Peyer's patch (tissue), 4 donors: ENCODE measurements at regions not wholly inside any gene's neighbourhood (a gene's known extent, or its start where the extent isn't known, plus 50 kb on each side); places are given as distances from the start of the nearest gene placed in this dataset.

Experiments
- DNase-seq, 3 donors: peaks; one replicate each; pipeline ENCODE4 v3.0.0-alpha.2; 2017 to 2019
- H3K27ac ChIP-seq, 4 donors: fragments of 200-600 bp; sonication (generic); one replicate each; pipeline ENCODE4 v1.5.1; 2016 to 2019
- H3K27me3 ChIP-seq, 2 donors: fragments of 200-600 bp; sonication (generic); one replicate each; pipeline ENCODE4 v1.5.1; 2019
- H3K36me3 ChIP-seq, 3 donors: fragments of 200-600 bp; sonication (generic); one replicate each; pipeline ENCODE4 v1.5.1; 2016 to 2019
- H3K4me1 ChIP-seq, 4 donors: fragments of 200-600 bp; sonication (generic); one replicate each; pipeline ENCODE4 v1.5.1; 2016 to 2019
- H3K4me3 ChIP-seq, 4 donors: fragments of 200-600 bp; sonication (generic); 1 replicate in 3 of 4; 2 replicates in 1 of 4; pipeline ENCODE4 v1.5.1; 2016 to 2019; ENCODE audit warnings: mild to moderate bottlenecking in 1 of 4
- H3K9me3 ChIP-seq, 4 donors: fragments of 200-600 bp; sonication (generic); one replicate each; pipeline ENCODE4 v1.5.1; 2016 to 2019; ENCODE audit warnings: mild to moderate bottlenecking in 1 of 4
- POLR2A ChIP-seq, 2 donors: fragments of 450-650 bp; IDR thresholded peaks; one replicate each; pipeline ENCODE4 v1.5.1; 2017; ENCODE audit warnings: antibody characterized with exemption in 2 of 2, mild to moderate bottlenecking in 2 of 2, moderate library complexity in 2 of 2
- TF ChIP-seq, protein P1 (sequence below), 6 experiments: fragments of 450-650 bp in 4 of 6; fragments of 200-600 bp in 2 of 6; sonication (generic) in 1 of 6; IDR thresholded peaks; one replicate each; pipeline ENCODE4 v1.5.1; 2017 to 2019; ENCODE audit warnings: antibody characterized with exemption in 6 of 6, mild to moderate bottlenecking in 3 of 6, moderate library complexity in 1 of 6

DNA sequence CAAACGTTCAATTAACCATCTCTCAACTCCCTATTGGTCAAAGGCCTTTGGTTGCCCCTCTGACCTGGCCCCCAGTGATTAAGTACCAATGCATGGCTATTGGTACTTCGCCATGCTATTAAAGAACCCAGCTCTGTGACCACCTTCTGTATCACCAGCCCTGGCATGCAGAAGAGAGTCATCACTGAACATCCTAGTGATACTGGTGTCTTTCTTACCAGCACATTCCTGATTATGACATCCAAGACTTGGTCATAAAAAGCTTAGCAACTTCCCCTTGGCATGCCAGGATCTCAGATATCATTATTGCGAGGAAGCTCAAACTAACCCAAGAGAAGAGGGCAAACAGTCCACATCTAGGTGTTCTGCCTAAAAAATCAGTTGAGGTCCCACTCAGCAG, 122.3 kb upstream of the OTUD4 start:
- Histone ChIP-seq H3K27ac (no peak overlapping the region), H3K9me3 (no peaks in the 10 kb centered on the region), H3K4me3 (no peak overlapping the region), H3K27me3 (no peaks in the 10 kb centered on the region), H3K36me3 (no peaks in the 10 kb centered on the region), H3K4me1 (no peaks in the 10 kb centered on the region)
- TF ChIP-seq, protein P1, sequence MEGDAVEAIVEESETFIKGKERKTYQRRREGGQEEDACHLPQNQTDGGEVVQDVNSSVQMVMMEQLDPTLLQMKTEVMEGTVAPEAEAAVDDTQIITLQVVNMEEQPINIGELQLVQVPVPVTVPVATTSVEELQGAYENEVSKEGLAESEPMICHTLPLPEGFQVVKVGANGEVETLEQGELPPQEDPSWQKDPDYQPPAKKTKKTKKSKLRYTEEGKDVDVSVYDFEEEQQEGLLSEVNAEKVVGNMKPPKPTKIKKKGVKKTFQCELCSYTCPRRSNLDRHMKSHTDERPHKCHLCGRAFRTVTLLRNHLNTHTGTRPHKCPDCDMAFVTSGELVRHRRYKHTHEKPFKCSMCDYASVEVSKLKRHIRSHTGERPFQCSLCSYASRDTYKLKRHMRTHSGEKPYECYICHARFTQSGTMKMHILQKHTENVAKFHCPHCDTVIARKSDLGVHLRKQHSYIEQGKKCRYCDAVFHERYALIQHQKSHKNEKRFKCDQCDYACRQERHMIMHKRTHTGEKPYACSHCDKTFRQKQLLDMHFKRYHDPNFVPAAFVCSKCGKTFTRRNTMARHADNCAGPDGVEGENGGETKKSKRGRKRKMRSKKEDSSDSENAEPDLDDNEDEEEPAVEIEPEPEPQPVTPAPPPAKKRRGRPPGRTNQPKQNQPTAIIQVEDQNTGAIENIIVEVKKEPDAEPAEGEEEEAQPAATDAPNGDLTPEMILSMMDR (IDR thresholded peaks at IDR 0.05): no peak
- TF ChIP-seq POLR2A (IDR thresholded peaks at IDR 0.05): no peak
- DNase-seq: no peak

DNA sequence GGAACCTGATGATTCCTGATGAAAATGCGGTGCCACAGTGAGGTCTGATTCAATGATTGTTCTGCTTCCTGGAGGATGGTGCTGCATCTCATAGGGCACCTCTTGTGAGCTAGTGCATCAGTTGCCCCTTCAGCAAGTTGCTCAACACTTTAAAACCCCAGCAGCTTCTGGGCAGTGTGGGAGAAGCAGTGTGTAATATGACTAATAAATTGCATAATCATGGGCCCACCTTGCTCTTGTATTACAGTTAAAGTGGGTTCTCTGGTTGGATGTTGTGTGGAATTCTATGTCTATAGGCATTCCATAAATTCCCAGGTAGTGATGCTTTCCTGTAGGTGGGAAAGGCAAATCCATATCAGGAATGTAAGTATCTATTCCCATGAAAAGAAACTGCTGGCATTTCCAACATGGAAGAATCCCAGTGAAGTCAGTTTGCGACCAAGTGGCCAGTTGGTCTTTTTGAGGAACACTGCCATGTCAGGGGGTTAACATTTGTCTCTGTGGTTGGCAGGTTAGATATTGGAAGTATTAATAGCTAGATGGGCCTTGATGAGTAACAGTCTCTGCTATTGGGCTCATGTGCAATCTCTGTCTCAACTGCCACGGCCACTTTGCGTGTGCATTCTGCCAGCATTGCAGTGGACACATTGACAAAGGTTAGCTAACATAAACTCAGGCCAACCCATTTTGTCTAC, 121.1 kb upstream of the OTUD4 start:
- no peak overlapping the region for H3K4me3 ChIP-seq
- no peaks in the 10 kb centered on the region for H3K27me3 ChIP-seq
- H3K4me1 ChIP-seq: no peaks in the 10 kb centered on the region
- no peaks in the 10 kb centered on the region for H3K9me3 ChIP-seq
- TF ChIP-seq POLR2A (IDR thresholded peaks at IDR 0.05): no peak
- TF ChIP-seq, protein P1 (IDR thresholded peaks at IDR 0.05): no peak
- DNase-seq: no peak
- H3K36me3 ChIP-seq: no peaks in the 10 kb centered on the region
- no peak overlapping the region for H3K27ac ChIP-seq

DNA sequence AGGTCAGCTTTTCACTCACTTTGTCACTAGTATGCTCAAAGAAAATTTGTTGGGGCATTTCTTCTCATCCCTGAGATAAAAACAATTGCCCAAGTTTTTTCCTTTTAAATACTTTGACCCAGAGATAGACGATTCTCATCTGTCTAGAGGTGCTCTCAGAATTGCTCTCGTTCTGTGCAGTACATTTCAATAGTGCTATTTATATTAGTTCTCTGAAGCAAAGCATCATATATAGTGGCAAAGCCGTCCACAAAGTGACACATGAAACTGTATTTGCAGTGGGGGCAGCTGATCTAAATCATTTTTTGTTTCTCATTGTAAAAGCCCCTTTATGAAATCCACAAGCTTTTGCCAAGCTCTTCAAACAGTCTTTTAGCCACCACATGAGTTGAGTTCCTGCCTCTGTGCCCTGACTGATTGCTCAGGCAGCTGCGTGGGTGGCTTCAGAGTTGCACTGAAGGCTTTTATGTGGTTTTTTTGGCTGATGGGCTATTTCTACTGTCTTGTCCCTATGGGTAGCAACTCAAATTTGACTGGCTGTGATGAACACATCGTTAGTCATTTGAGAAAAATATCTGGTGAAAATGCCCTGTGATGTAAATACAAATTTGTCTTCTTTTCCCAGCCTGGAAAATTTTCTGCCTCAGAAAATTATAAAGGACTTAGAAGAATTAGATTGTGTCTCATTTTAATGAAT, 119.1 kb upstream of the OTUD4 start:
- H3K36me3 ChIP-seq: no peaks in the 10 kb centered on the region
- TF ChIP-seq POLR2A (IDR thresholded peaks at IDR 0.05): no peak
- TF ChIP-seq, protein P1 (IDR thresholded peaks at IDR 0.05): no peak

DNA sequence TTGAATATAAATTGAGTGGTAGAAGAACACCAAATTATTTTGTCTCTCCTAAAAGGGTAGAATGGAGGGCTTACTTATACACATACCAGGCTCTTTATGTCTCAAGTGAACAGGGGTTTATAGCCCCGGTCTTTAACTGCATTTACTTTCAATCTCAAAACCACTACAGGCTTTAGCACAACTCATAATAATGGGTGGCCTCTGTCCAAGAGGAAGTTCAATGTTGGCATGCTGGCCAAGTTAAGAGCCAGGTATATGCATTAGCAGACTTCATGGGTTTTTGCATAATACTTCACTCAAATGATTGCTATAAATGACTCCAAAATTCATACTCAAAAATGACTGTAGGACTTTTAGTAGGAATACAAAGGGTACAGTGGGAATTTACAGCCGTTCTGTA, 118.5 kb upstream of the OTUD4 start:
- Histone ChIP-seq H3K27me3 (no peaks in the 10 kb centered on the region), H3K4me1 (no peaks in the 10 kb centered on the region), H3K9me3 (no peaks in the 10 kb centered on the region), H3K27ac (no peak overlapping the region), H3K36me3 (no peaks in the 10 kb centered on the region), H3K4me3 (no peak overlapping the region)
- TF ChIP-seq, protein P1 (IDR thresholded peaks at IDR 0.05): no peak
- no peak for TF ChIP-seq POLR2A (IDR thresholded peaks at IDR 0.05)
- no peak for DNase-seq

More for the DNA sequence above, 119.1 kb upstream of the OTUD4 start:
- no peaks in the 10 kb centered on the region for H3K27me3 ChIP-seq
- no peaks in the 10 kb centered on the region for H3K4me1 ChIP-seq
- H3K9me3 ChIP-seq: no peaks in the 10 kb centered on the region
- no peak overlapping the region for H3K27ac ChIP-seq
- no peak for DNase-seq
- no peak overlapping the region for H3K4me3 ChIP-seq

DNA sequence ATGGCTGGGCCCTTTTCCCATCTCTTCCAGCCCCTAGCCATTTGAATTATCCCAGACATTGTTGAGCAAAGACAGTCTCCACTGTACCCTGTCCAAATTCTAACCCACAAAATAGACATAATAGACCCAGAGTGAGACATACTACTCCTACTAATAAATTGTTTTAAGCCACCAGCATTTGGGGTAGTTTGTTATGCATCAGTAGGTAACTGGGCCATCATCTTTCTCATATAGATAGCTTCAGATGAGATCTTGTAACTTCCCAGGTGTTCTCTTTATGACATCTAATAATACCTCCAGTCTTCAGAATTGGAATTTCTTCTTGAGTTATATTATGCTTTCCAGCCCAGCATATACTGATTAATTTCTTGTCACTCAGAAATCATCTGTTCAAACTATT, 117.2 kb upstream of the OTUD4 start:
- Histone ChIP-seq H3K4me3 (no peak overlapping the region), H3K9me3 (no peaks in the 10 kb centered on the region), H3K27me3 (no peaks in the 10 kb centered on the region), H3K27ac (no peak overlapping the region), H3K4me1 (no peaks in the 10 kb centered on the region), H3K36me3 (no peaks in the 10 kb centered on the region)
- no peak for DNase-seq
- TF ChIP-seq, protein P1 (IDR thresholded peaks at IDR 0.05): no peak
- TF ChIP-seq POLR2A (IDR thresholded peaks at IDR 0.05): no peak
